GM12865 (cell line): ENCODE measurements at regions not wholly inside any gene's neighbourhood (a gene's known extent, or its start where the extent isn't known, plus 50 kb on each side); places are given as distances from the start of the nearest gene placed in this dataset.

Experiments used
- DNase-seq: peaks from one replicate; pipeline ENCODE4 v3.0.0; 2010; ENCODE audit warnings: low read depth
- H3K4me3 ChIP-seq: 2 replicates; pipeline ENCODE4 v1.5.1; 2011; ENCODE audit warnings: mild to moderate bottlenecking, low read depth, low read length, control low read depth
- CTCF ChIP-seq: IDR thresholded peaks from 2 replicates; pipeline ENCODE4 v1.5.1; 2011; ENCODE audit warnings: low read length, control low read depth, low read depth, inconsistent platforms; ENCODE audit not compliant: insufficient read depth; ENCODE audit errors: missing control alignments

- H3K4me3 ChIP-seq: no peak overlapping the region
- DNase-seq: no peak
- no peak for TF ChIP-seq CTCF
Measured at GRCh38 chr3:177476921-177477435, 279.7 kb upstream of the TBL1XR1 start.

DNA sequence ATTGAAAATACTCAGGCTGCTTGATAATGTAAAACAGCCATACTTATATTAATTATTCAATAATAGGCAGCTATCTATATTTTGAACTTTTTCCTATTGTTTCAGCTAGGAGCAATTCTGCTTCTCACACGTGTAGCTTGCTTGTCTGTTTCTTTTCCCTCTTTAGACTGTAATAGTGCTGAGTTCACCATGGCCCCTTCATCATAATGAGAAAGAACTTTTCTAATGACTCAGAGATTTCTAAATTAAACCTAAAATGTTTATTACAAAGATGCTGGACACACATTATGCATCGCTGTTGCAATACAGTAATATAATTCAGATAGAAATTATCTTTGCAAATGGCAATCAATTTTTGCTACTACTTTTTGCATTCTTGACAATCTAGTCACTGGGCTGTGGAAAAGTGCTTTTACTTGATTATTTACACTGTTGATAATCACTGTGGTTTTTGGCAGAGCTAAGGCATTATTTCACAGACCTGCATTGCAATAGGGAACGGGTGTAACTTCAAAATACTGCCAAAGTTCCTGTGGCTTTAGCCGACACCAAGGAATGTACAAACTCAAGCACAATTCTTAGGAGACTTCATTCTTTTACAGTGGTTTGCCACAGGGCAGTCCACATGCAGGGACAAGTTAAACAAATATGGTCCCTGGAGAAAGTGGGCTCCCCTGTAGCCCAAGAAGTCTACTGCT, 281.0 kb upstream of the TBL1XR1 start:
- H3K4me3 ChIP-seq: no peak overlapping the region
- TF ChIP-seq CTCF: no peak
- DNase-seq: no peak

- no peak for TF ChIP-seq CTCF
- no peak overlapping the region for H3K4me3 ChIP-seq
- DNase-seq: no peak
Measured at GRCh38 chr3:177479630-177480029, 282.3 kb upstream of the TBL1XR1 start.

- TF ChIP-seq CTCF: no peak
- peak; percentile 24 for DNase-seq
- no peak overlapping the region for H3K4me3 ChIP-seq
Measured at GRCh38 chr3:177481329-177481728, 284.0 kb upstream of the TBL1XR1 start.

- no peak overlapping the region for H3K4me3 ChIP-seq
- DNase-seq: no peak
- TF ChIP-seq CTCF: no peak
Measured at GRCh38 chr3:177482048-177482691, 284.9 kb upstream of the TBL1XR1 start.

- no peak overlapping the region for H3K4me3 ChIP-seq
- peak; percentile 24 for DNase-seq
- no peak for TF ChIP-seq CTCF
Measured at GRCh38 chr3:177483182-177483967, 286.1 kb upstream of the TBL1XR1 start.
